ENCODE measurements at regions not wholly inside any gene's neighbourhood (a gene's known extent, or its start where the extent isn't known, plus 50 kb on each side); places are given as distances from the start of the nearest gene placed in this dataset.

DNA sequence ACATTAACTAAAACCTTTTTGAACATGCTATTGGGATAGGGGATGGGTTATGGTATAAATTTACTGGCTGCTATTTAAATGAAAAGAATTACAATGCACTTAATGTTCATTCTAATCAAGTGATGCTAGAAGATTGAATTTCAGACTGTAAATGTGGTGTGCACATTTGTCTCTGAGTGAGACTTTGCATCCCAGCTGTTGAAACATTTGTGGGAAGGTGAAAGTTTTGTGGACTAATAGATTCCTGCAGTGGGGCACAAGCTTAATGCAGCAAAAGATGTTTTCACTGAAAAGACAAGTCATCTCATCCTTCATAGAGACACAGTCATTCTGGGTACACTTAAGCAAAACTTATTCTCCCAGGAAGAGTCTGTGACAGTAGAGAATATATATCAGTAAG is 323.6 kb downstream of the NFIB start:
- DNase-seq (ENCODE audit: low spot score) = no peak

- DNase-seq (ENCODE audit: low spot score) = no peak
These were observed 325.0 kb downstream of the NFIB start for GRCh38 chr9:13988944-13989343.

- no peak for DNase-seq (ENCODE audit: low spot score)
These were observed 330.3 kb downstream of the NFIB start for GRCh38 chr9:13983607-13984006.

DNA sequence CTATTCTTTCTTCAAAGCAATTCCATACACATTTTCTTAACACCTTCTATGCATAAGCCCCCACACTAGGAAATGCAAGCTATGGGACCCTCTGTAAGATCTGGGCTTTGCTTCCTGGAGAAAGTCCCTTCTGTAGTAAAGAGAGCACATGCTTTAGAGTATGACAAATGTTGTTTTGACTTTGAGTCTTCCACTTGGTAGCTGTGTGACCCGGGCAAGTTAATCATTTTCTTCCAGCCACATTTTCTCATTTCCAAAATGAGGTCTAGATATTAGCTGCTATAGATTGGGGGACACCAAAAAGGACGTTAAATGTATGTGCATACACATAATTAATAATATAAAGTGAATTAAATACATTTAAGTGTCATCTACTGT is 334.0 kb downstream of the NFIB start:
- DNase-seq (ENCODE audit: low spot score) = no peak

- DNase-seq (ENCODE audit: low spot score) = no peak
These were observed 338.2 kb downstream of the NFIB start for GRCh38 chr9:13975611-13976290.

DNA sequence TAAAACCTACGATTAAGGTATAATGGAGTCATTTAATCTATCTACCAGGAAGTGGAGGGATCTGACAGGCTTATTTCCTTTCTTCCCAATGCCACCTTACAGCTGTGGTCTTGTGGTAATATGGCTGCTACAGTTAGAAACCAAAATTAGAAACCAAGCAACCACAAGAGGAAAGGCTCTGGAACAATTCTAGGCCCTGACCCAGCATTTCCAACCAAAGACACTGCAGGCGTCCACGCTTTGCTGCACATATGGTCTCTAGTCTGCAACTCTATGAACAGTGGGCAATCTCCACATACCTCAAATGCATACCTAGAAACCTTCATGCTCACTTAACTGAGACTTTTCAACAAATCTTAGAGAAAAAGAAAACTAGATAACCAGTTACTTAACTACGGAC is 339.1 kb downstream of the NFIB start:
- DNase-seq (ENCODE audit: low spot score) = no peak

DNA sequence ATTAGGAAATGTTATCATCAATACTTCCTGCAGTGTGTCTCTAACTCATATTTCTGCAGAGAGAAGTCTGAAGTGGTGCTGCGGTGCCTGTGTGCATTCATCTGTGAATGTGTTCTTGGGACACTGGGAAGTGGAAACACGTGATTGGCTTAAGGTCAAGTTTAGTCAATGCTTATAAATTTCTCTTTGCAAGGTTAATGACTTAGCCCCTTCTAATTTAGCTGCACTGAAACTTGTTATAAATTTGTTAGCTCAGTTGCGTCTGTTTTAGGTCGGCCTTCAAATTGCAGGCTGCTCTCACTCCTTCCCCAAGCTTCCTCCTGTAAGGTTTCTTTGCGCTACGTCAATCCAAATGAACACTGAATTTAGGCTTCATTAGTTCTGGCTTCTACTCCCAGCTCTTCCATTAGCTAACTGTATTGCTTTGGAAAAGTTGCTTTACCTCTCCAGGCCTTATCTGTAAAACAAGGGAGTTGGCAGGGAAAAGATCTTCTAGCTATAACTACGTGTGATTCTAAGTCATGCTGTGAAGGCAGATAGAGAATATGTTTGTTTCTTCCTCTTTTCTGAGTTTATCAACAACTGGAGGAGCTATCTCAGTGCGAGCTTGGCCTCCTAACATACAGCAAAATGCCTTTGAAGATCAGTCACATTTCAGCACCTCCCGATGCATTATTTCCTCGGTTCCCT is 341.8 kb downstream of the NFIB start:
- DNase-seq (ENCODE audit: low spot score) = no peak

GRCh38 chr9:13971415-13971814 is 342.5 kb downstream of the NFIB start:
- DNase-seq (ENCODE audit: low spot score) = no peak

GRCh38 chr9:13970426-13970825 is 343.5 kb downstream of the NFIB start:
- DNase-seq (ENCODE audit: low spot score) = no peak

DNA sequence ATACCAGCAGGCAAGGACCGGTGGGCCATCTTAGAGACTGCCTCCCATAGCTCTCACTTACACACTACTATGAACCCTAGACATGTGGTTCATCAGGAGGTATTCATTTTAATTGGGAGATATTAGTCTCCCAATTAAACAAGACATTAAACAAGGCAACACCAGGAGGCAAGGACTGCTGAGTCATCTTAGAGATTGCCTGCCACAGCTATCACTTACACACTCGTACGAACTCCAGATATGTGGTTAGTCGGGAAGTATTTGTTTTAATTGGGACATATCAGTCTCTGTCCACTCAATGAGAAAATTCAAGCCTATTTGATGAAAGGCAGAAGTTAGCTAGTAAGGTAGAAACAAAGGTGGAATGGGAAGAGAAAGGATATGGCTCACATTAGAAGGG is 343.9 kb downstream of the NFIB start:
- DNase-seq (ENCODE audit: low spot score) = no peak

DNA sequence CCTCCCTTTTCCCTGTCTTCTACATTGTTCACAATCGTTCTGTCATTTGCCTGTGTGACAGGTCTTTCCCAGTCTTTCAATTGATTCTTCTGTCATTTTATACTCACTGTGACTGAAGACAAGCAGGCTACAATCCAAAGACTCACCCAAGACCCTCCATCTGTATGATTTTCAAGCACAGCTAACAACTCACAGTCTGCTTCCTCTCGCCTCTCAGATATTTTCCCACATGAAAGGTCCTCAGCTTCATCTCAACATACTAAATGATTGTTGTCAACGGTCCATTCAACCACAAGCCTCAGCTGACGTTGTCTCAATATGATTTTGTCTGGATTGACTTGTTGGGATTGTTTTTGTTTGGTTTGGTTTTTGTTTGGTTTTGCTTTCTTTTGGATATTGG is 346.5 kb downstream of the NFIB start:
- no peak for DNase-seq (ENCODE audit: low spot score)

- DNase-seq (ENCODE audit: low spot score) = no peak
These were observed 346.9 kb downstream of the NFIB start for GRCh38 chr9:13967011-13967410.

- DNase-seq (ENCODE audit: low spot score) = no peak
These were observed 350.8 kb downstream of the NFIB start for GRCh38 chr9:13963005-13963653.

DNA sequence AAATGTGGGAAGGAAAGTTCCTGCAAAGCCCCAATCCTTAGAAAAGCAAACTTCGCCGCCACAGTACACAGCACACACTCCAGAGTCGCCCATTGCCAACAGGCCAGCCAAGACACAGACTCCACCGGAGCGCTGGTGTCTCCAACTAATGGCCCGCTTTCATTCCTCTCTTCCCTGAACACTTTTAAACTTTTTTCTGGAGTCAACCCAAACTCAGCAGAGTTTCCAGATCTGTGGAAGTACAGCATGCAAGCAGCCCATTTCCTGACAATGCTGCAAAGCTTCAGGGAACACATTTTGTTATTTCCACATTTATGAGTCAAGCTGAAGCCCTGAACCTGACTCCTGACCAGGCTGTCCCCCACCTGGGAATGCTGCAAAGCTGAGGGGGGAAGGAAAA is 351.9 kb downstream of the NFIB start:
- DNase-seq (ENCODE audit: low spot score) = no peak

- DNase-seq (ENCODE audit: low spot score) = no peak
These were observed 353.8 kb downstream of the NFIB start for GRCh38 chr9:13960011-13960765.

DNA sequence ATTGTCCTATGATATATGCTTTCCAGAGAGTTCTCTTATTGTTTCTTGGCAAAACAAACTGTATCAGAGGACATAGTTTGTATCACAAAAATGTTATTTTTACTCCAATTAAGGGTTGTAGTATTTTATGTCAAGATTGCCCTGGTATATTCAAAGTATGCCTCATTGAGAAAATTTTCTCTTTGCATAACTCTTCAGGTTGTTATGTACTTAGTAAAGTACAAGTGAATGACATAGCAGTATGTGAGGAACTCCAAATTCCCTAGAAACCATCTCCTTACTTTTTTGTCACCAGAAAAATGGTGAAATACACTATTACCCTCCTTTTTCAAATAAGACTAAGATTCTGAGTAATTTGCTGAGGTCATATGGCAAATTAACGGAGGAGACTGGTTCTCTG is 355.3 kb downstream of the NFIB start:
- no peak for DNase-seq (ENCODE audit: low spot score)

GRCh38 chr9:13957089-13957488 is 356.9 kb downstream of the NFIB start:
- no peak for DNase-seq (ENCODE audit: low spot score)

DNA sequence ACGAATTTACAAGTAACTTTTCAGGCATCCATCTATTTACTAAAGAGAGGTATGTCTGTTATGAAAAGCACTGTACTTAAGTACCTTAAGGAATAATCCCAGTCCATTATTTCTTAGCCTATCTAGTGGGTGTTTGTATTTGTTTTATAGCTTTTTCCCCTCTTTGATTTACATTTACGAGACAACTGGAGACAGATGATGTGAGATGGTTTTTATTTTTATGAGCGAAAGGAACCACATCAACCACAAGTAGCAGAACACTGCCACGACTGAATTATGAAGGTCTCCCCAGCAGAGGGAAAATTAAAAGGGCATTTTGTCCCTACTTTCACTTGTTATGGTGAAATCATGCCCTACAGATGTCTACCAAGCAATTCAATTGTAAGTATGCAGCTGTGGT is 357.8 kb downstream of the NFIB start:
- DNase-seq (ENCODE audit: low spot score) = no peak

GRCh38 chr9:13952906-13953305 is 361.0 kb downstream of the NFIB start:
- no peak for DNase-seq (ENCODE audit: low spot score)

- DNase-seq (ENCODE audit: low spot score) = no peak
These were observed 365.9 kb downstream of the NFIB start for GRCh38 chr9:13948037-13948436.

DNA sequence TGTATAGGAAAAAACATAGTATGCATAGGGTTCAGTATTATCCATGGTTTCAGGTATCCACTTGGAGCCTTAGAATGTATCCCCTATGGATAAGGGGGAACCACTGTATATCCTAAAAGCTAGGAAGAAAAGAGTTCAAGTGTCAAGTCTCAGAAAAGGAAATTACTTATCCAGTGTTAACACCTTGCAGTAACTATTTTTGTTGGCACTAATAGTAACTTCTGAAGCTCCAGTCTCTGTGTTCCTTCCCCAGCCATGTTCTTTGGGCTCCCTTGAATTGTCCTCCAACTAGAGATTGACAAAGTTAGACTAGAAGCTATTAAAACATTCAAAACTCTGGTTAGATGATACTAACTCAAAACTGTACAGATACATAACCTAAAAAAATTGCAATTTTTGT is 370.8 kb downstream of the NFIB start:
- no peak for DNase-seq (ENCODE audit: low spot score)

DNA sequence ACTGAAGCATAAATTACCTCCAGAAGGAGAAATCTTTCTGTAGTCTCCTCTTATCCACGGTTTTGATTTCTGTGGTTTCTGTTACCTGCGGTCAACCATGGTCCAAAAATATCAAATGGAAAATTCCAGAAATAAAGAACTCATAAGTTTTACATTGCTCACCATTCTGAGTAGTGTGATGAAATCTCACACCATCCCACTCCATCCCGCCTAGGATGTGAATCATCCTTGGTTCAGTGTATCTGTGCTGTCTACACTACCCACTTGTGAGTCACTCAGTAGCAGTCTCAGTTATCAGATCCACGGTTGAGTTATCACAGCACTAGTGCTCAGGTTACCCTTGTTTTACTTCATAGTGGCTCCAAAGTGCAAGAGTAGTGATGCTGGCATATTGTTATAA is 371.2 kb downstream of the NFIB start:
- no peak for DNase-seq (ENCODE audit: low spot score)

- DNase-seq (ENCODE audit: low spot score) = no peak
These were observed 371.7 kb downstream of the NFIB start for GRCh38 chr9:13942201-13942600.
